Upper lobe of left lung (tissue), 4 donors: ENCODE measurements at regions not wholly inside any gene's neighbourhood (a gene's known extent, or its start where the extent isn't known, plus 50 kb on each side); places are given as distances from the start of the nearest gene placed in this dataset.

Source experiments
- CTCF ChIP-seq, 6 experiments: fragments of 450-650 bp in 4 of 6; fragments of 200-600 bp in 2 of 6; sonication (generic) in 2 of 6; IDR thresholded peaks; one replicate each; pipeline ENCODE4 v1.5.1; 2016 to 2019; ENCODE audit warnings: antibody characterized with exemption in 6 of 6
- EP300 ChIP-seq, 4 donors: sonication (generic); formaldehyde crosslinking; IDR thresholded peaks; one replicate each; pipeline ENCODE4 v1.5.1; 2017; ENCODE audit warnings: antibody characterized with exemption in 4 of 4, control low read depth in 2 of 4
- POLR2A ChIP-seq, 4 donors: fragments of 450-650 bp; IDR thresholded peaks; one replicate each; pipeline ENCODE4 v1.5.1; 2016 to 2017; ENCODE audit warnings: antibody characterized with exemption in 4 of 4, mild to moderate bottlenecking in 2 of 4
- POLR2AphosphoS5 ChIP-seq, 2 donors: sonication (generic); formaldehyde crosslinking; IDR thresholded peaks; one replicate each; pipeline ENCODE4 v1.5.1; 2017; ENCODE audit warnings: antibody characterized with exemption in 2 of 2

DNA sequence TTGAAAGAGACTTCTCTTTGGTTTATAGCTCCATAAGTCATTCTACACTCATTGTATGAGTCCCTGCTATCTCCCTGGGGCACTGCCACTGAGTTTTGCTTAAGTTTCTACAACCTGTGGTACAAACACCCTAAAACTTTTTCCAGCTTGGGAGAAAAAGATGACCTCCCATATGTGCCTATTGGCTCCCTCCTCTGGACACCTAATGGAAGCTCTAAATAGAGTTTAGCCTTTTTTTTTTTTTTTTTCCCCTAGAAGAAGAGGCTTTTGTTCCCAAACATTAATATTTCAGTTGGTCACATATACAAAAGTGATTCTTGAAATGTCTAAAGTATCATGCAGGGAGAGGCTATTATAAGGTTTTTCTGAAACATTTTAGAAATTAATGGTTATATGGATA, 547.2 kb upstream of the TMEFF2 start:
- TF ChIP-seq CTCF (IDR thresholded peaks at IDR 0.05) (no peak), POLR2A (IDR thresholded peaks at IDR 0.05) (no peak), POLR2AphosphoS5 (IDR thresholded peaks at IDR 0.05) (no peak), EP300 (IDR thresholded peaks at IDR 0.05) (no peak)
